Peyer's patch (tissue), 4 donors: ENCODE measurements at regions not wholly inside any gene's neighbourhood (a gene's known extent, or its start where the extent isn't known, plus 50 kb on each side); places are given as distances from the start of the nearest gene placed in this dataset.

Source experiments
- CTCF ChIP-seq, 6 experiments: fragments of 450-650 bp in 4 of 6; fragments of 200-600 bp in 2 of 6; sonication (generic) in 1 of 6; IDR thresholded peaks; one replicate each; pipeline ENCODE4 v1.5.1; 2017 to 2019; ENCODE audit warnings: antibody characterized with exemption in 6 of 6, mild to moderate bottlenecking in 3 of 6, moderate library complexity in 1 of 6
- POLR2A ChIP-seq, 2 donors: fragments of 450-650 bp; IDR thresholded peaks; one replicate each; pipeline ENCODE4 v1.5.1; 2017; ENCODE audit warnings: antibody characterized with exemption in 2 of 2, mild to moderate bottlenecking in 2 of 2, moderate library complexity in 2 of 2

GRCh38 chr21:19290328-19290727 is 886.7 kb upstream of the TMPRSS15 start:
- TF ChIP-seq CTCF (IDR thresholded peaks at IDR 0.05) (no peak), POLR2A (IDR thresholded peaks at IDR 0.05) (no peak)
